K562 (cell line): ENCODE measurements at regions not wholly inside any gene's neighbourhood (a gene's known extent, or its start where the extent isn't known, plus 50 kb on each side); places are given as distances from the start of the nearest gene placed in this dataset.

Experiments used
- CXXC5 ChIP-seq: fragments of 250-450 bp; sonication (Bioruptor Pico); IDR thresholded peaks from 2 replicates; pipeline ENCODE4 v1.8.0; 2022; ENCODE audit warnings: inconsistent platforms, mild to moderate bottlenecking, moderate library complexity
- RBBP5 ChIP-seq: fragments of 200-600 bp; sonication (generic); IDR thresholded peaks from 2 replicates; pipeline ENCODE4 v1.6.1; 2012; ENCODE audit warnings: borderline replicate concordance, mild to moderate bottlenecking, low read length, control low read depth, inconsistent platforms; ENCODE audit not compliant: insufficient read depth, poor library complexity, severe bottlenecking
- SREBF2 ChIP-seq: sonication (generic); formaldehyde crosslinking; IDR thresholded peaks from 2 replicates; pipeline ENCODE4 v1.4.0; 2020; ENCODE audit warnings: mild to moderate bottlenecking, missing genetic modification reagents
- TGIF2 ChIP-seq: sonication (generic); formaldehyde crosslinking; IDR thresholded peaks from 2 replicates; pipeline ENCODE4 v1.8.1; 2022; ENCODE audit warnings: mild to moderate bottlenecking, missing genetic modification reagents, moderate library complexity
- ZNF764 ChIP-seq: fragments of 250-450 bp; sonication (Bioruptor Pico); IDR thresholded peaks from 2 replicates; pipeline ENCODE4 v1.4.0; 2020; ENCODE audit warnings: low read depth, mild to moderate bottlenecking, moderate library complexity
- ZNF780A ChIP-seq: fragments of 250-450 bp; sonication (Bioruptor Pico); IDR thresholded peaks from 2 replicates; pipeline ENCODE4 v1.5.0; 2021; ENCODE audit warnings: mild to moderate bottlenecking
- TF ChIP-seq, protein P1 (sequence below), 2 experiments: fragments of 450-650 bp in 1 of 2; sonication (generic) in 1 of 2; formaldehyde crosslinking in 1 of 2; IDR thresholded peaks; 2 replicates each; pipeline versions ENCODE4 v1.7.1 to v1.9.0; 2016 to 2022; ENCODE audit warnings: inconsistent platforms in 1 of 2, mild to moderate bottlenecking in 1 of 2, missing genetic modification reagents in 1 of 2
- TF ChIP-seq, protein P2 (sequence below): fragments of 450-650 bp; IDR thresholded peaks from 2 replicates; pipeline ENCODE4 v1.6.1; 2016; ENCODE audit warnings: mild to moderate bottlenecking, moderate library complexity

- TF ChIP-seq, protein P1, sequence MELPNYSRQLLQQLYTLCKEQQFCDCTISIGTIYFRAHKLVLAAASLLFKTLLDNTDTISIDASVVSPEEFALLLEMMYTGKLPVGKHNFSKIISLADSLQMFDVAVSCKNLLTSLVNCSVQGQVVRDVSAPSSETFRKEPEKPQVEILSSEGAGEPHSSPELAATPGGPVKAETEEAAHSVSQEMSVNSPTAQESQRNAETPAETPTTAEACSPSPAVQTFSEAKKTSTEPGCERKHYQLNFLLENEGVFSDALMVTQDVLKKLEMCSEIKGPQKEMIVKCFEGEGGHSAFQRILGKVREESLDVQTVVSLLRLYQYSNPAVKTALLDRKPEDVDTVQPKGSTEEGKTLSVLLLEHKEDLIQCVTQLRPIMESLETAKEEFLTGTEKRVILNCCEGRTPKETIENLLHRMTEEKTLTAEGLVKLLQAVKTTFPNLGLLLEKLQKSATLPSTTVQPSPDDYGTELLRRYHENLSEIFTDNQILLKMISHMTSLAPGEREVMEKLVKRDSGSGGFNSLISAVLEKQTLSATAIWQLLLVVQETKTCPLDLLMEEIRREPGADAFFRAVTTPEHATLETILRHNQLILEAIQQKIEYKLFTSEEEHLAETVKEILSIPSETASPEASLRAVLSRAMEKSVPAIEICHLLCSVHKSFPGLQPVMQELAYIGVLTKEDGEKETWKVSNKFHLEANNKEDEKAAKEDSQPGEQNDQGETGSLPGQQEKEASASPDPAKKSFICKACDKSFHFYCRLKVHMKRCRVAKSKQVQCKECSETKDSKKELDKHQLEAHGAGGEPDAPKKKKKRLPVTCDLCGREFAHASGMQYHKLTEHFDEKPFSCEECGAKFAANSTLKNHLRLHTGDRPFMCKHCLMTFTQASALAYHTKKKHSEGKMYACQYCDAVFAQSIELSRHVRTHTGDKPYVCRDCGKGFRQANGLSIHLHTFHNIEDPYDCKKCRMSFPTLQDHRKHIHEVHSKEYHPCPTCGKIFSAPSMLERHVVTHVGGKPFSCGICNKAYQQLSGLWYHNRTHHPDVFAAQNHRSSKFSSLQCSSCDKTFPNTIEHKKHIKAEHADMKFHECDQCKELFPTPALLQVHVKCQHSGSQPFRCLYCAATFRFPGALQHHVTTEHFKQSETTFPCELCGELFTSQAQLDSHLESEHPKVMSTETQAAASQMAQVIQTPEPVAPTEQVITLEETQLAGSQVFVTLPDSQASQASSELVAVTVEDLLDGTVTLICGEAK (IDR thresholded peaks at IDR 0.05): no peak
- TF ChIP-seq, protein P1 (CRISPR knock-in tag; IDR thresholded peaks at IDR 0.05): no peak
- TF ChIP-seq, protein P2, sequence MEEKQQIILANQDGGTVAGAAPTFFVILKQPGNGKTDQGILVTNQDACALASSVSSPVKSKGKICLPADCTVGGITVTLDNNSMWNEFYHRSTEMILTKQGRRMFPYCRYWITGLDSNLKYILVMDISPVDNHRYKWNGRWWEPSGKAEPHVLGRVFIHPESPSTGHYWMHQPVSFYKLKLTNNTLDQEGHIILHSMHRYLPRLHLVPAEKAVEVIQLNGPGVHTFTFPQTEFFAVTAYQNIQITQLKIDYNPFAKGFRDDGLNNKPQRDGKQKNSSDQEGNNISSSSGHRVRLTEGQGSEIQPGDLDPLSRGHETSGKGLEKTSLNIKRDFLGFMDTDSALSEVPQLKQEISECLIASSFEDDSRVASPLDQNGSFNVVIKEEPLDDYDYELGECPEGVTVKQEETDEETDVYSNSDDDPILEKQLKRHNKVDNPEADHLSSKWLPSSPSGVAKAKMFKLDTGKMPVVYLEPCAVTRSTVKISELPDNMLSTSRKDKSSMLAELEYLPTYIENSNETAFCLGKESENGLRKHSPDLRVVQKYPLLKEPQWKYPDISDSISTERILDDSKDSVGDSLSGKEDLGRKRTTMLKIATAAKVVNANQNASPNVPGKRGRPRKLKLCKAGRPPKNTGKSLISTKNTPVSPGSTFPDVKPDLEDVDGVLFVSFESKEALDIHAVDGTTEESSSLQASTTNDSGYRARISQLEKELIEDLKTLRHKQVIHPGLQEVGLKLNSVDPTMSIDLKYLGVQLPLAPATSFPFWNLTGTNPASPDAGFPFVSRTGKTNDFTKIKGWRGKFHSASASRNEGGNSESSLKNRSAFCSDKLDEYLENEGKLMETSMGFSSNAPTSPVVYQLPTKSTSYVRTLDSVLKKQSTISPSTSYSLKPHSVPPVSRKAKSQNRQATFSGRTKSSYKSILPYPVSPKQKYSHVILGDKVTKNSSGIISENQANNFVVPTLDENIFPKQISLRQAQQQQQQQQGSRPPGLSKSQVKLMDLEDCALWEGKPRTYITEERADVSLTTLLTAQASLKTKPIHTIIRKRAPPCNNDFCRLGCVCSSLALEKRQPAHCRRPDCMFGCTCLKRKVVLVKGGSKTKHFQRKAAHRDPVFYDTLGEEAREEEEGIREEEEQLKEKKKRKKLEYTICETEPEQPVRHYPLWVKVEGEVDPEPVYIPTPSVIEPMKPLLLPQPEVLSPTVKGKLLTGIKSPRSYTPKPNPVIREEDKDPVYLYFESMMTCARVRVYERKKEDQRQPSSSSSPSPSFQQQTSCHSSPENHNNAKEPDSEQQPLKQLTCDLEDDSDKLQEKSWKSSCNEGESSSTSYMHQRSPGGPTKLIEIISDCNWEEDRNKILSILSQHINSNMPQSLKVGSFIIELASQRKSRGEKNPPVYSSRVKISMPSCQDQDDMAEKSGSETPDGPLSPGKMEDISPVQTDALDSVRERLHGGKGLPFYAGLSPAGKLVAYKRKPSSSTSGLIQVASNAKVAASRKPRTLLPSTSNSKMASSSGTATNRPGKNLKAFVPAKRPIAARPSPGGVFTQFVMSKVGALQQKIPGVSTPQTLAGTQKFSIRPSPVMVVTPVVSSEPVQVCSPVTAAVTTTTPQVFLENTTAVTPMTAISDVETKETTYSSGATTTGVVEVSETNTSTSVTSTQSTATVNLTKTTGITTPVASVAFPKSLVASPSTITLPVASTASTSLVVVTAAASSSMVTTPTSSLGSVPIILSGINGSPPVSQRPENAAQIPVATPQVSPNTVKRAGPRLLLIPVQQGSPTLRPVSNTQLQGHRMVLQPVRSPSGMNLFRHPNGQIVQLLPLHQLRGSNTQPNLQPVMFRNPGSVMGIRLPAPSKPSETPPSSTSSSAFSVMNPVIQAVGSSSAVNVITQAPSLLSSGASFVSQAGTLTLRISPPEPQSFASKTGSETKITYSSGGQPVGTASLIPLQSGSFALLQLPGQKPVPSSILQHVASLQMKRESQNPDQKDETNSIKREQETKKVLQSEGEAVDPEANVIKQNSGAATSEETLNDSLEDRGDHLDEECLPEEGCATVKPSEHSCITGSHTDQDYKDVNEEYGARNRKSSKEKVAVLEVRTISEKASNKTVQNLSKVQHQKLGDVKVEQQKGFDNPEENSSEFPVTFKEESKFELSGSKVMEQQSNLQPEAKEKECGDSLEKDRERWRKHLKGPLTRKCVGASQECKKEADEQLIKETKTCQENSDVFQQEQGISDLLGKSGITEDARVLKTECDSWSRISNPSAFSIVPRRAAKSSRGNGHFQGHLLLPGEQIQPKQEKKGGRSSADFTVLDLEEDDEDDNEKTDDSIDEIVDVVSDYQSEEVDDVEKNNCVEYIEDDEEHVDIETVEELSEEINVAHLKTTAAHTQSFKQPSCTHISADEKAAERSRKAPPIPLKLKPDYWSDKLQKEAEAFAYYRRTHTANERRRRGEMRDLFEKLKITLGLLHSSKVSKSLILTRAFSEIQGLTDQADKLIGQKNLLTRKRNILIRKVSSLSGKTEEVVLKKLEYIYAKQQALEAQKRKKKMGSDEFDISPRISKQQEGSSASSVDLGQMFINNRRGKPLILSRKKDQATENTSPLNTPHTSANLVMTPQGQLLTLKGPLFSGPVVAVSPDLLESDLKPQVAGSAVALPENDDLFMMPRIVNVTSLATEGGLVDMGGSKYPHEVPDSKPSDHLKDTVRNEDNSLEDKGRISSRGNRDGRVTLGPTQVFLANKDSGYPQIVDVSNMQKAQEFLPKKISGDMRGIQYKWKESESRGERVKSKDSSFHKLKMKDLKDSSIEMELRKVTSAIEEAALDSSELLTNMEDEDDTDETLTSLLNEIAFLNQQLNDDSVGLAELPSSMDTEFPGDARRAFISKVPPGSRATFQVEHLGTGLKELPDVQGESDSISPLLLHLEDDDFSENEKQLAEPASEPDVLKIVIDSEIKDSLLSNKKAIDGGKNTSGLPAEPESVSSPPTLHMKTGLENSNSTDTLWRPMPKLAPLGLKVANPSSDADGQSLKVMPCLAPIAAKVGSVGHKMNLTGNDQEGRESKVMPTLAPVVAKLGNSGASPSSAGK: no peak
- TF ChIP-seq SREBF2 (no peak), TGIF2 (CRISPR knock-in tag) (no peak), ZNF764 (no peak), RBBP5 (no peak), ZNF780A (no peak), CXXC5 (no peak)
These were observed 560.5 kb upstream of the NR5A2 start (continued) for GRCh38 chr1:199466961-199467360.
